Keratinocyte (primary cell): ENCODE measurements at regions not wholly inside any gene's neighbourhood (a gene's known extent, or its start where the extent isn't known, plus 50 kb on each side); places are given as distances from the start of the nearest gene placed in this dataset.

Source experiments
- DNase-seq: peaks from one replicate; pipeline ENCODE4 v3.0.0-alpha.2; 2011; ENCODE audit warnings: low read depth, missing footprints, low spot score
- FAIRE-seq: peaks from 2 replicates; lab custom pipeline; 2011; peaks lifted over from hg19 to GRCh38; lab: Jason Lieb, UNC
- H2AFZ ChIP-seq: 2 replicates; pipeline ENCODE4 v1.6.0; 2012; ENCODE audit warnings: low read length, control low read depth, inconsistent platforms; ENCODE audit not compliant: control insufficient read depth
- H3K27ac ChIP-seq: 2 replicates; pipeline ENCODE4 v1.5.1; 2011; ENCODE audit warnings: low read length; ENCODE audit not compliant: control insufficient read depth, insufficient read depth
- H3K27me3 ChIP-seq: 3 replicates; pipeline ENCODE4 v1.6.0; 2011; ENCODE audit warnings: low read length; ENCODE audit not compliant: control insufficient read depth, insufficient read depth; ENCODE audit errors: extremely low read depth
- H3K36me3 ChIP-seq, 2 experiments: 2 replicates in 1 of 2; 3 replicates in 1 of 2; pipeline ENCODE4 v1.5.1; 2011; ENCODE audit warnings: low read length in 2 of 2, mild to moderate bottlenecking in 1 of 2; ENCODE audit not compliant: control insufficient read depth in 2 of 2, insufficient read depth in 2 of 2; ENCODE audit errors: extremely low read depth in 1 of 2
- H3K4me1 ChIP-seq: 3 replicates; pipeline ENCODE4 v1.5.1; 2011; ENCODE audit warnings: low read length; ENCODE audit not compliant: control insufficient read depth, insufficient read depth; ENCODE audit errors: extremely low read depth
- H3K4me2 ChIP-seq: 3 replicates; pipeline ENCODE4 v1.6.0; 2011; ENCODE audit warnings: low read depth, low read length; ENCODE audit not compliant: control insufficient read depth, insufficient read depth; ENCODE audit errors: extremely low read depth
- H3K4me3 ChIP-seq, 3 experiments: fragments of 200-600 bp in 1 of 3; sonication (generic) in 1 of 3; 2 replicates in 2 of 3; 3 replicates in 1 of 3; pipeline ENCODE4 v1.5.1; 2011 to 2016; ENCODE audit warnings: low read length in 3 of 3, mild to moderate bottlenecking in 3 of 3, control low read depth in 2 of 3, inconsistent platforms in 1 of 3, low read depth in 1 of 3, mixed read lengths in 1 of 3, mixed run types in 1 of 3, moderate library complexity in 1 of 3; ENCODE audit not compliant: control insufficient read depth in 2 of 3, insufficient read depth in 2 of 3; ENCODE audit errors: extremely low read depth in 1 of 3
- H3K79me2 ChIP-seq: 2 replicates; pipeline ENCODE4 v1.6.0; 2012; ENCODE audit warnings: low read length; ENCODE audit not compliant: control insufficient read depth, insufficient read depth
- H3K9ac ChIP-seq: 3 replicates; pipeline ENCODE4 v1.6.0; 2011; ENCODE audit warnings: low read length; ENCODE audit not compliant: control insufficient read depth, insufficient read depth; ENCODE audit errors: extremely low read depth
- H3K9me1 ChIP-seq: 3 replicates; pipeline ENCODE4 v1.6.0; 2011; ENCODE audit warnings: low read length; ENCODE audit not compliant: control insufficient read depth, insufficient read depth; ENCODE audit errors: extremely low read depth
- H3K9me3 ChIP-seq: 2 replicates; pipeline ENCODE4 v1.5.1; 2012; ENCODE audit warnings: low read depth, low read length; ENCODE audit not compliant: control insufficient read depth
- H4K20me1 ChIP-seq: 3 replicates; pipeline ENCODE4 v1.6.0; 2011; ENCODE audit warnings: low read length; ENCODE audit not compliant: control insufficient read depth, insufficient read depth; ENCODE audit errors: extremely low read depth
- CTCF ChIP-seq, 3 experiments: IDR thresholded peaks in 1 of 3; conservative IDR thresholded peaks in 1 of 3; optimal IDR thresholded peaks in 1 of 3; 2 replicates in 2 of 3; 3 replicates in 1 of 3; pipeline versions ENCODE3 to v1.5.1; 2011; ENCODE audit warnings: low read length in 3 of 3, mild to moderate bottlenecking in 3 of 3, moderate library complexity in 2 of 3, control low read depth in 1 of 3, inconsistent platforms in 1 of 3; ENCODE audit not compliant: insufficient read depth in 2 of 3; ENCODE audit errors: extremely low read depth in 1 of 3
- EZH2 ChIP-seq: IDR thresholded peaks from one replicate; pipeline ENCODE4 v1.6.1; 2012; ENCODE audit warnings: inconsistent platforms, mild to moderate bottlenecking, low read length, moderate library complexity
- dilution Hi-C: fragments of 300-500 bp; cut with MboI; formaldehyde crosslinking; loops from one replicate; pipeline ENCODE4 v1.7.0; 2020; ENCODE audit warnings: low sequenced_read_pairs; ENCODE audit not compliant: extremely low pct_ligation_motif_present

GRCh38 chr18:40653682-40654081 is 1301.4 kb upstream of the PIK3C3 start:
- FAIRE-seq, result no peak

GRCh38 chr18:40652321-40652720 is 1302.7 kb upstream of the PIK3C3 start:
- Histone ChIP-seq H3K9ac (no peak overlapping the region), H3K79me2 (no peaks in the 10 kb centered on the region), H3K4me3 (no peak overlapping the region), H3K9me3 (no peaks in the 10 kb centered on the region), H3K36me3 (no peaks in the 10 kb centered on the region), H3K27ac (no peak overlapping the region), H2AFZ (no peak overlapping the region), H3K4me2 (no peak overlapping the region), H4K20me1 (no peaks in the 10 kb centered on the region), H3K27me3 (no peaks in the 10 kb centered on the region), H3K4me1 (no peaks in the 10 kb centered on the region), H3K9me1 (no peaks in the 10 kb centered on the region)
- DNase-seq, result no peak
- no peak for FAIRE-seq
- dilution Hi-C loops, result no loop called here
- TF ChIP-seq CTCF (optimal IDR thresholded peaks at IDR 0.05 in 1 of 3, IDR thresholded peaks at IDR 0.05 in 1 of 3, conservative IDR thresholded peaks at IDR 0.05 in 1 of 3; ENCODE audit: extremely low read depth in 1 of 3, insufficient read depth in 2 of 3, low read length in 3 of 3), result no peak

More at GRCh38 chr18:40653682-40654081, 1301.4 kb upstream of the PIK3C3 start:
- Histone ChIP-seq H3K9me1 (no peaks in the 10 kb centered on the region), H3K9ac (no peak overlapping the region), H3K4me1 (no peaks in the 10 kb centered on the region), H3K4me2 (no peak overlapping the region), H2AFZ (no peak overlapping the region), H3K27ac (no peak overlapping the region), H3K79me2 (no peaks in the 10 kb centered on the region), H3K36me3 (no peaks in the 10 kb centered on the region), H4K20me1 (no peaks in the 10 kb centered on the region), H3K27me3 (no peaks in the 10 kb centered on the region), H3K4me3 (no peak overlapping the region), H3K9me3 (no peaks in the 10 kb centered on the region)
- dilution Hi-C loops, result no loop called here
- TF ChIP-seq EZH2 (no peak), CTCF (optimal IDR thresholded peaks at IDR 0.05 in 1 of 3, IDR thresholded peaks at IDR 0.05 in 1 of 3, conservative IDR thresholded peaks at IDR 0.05 in 1 of 3; ENCODE audit: extremely low read depth in 1 of 3, insufficient read depth in 2 of 3, low read length in 3 of 3) (no peak)
- DNase-seq, result no peak
